Testis (tissue), 2 donors: ENCODE measurements at regions not wholly inside any gene's neighbourhood (a gene's known extent, or its start where the extent isn't known, plus 50 kb on each side); places are given as distances from the start of the nearest gene placed in this dataset.

Experiments used
- DNase-seq: peaks from one replicate; pipeline ENCODE4 v3.0.0-alpha.2; 2019
- H3K27ac ChIP-seq, 2 donors: fragments of 200-600 bp; sonication (generic); one replicate each; pipeline ENCODE4 v1.5.1; 2019
- H3K27me3 ChIP-seq: fragments of 200-600 bp; sonication (generic); one replicate; pipeline ENCODE4 v1.5.1; 2019
- H3K36me3 ChIP-seq: fragments of 200-600 bp; sonication (generic); one replicate; pipeline ENCODE4 v1.5.1; 2017; ENCODE audit warnings: low read depth; ENCODE audit errors: missing control alignments
- H3K4me1 ChIP-seq: fragments of 200-600 bp; sonication (generic); one replicate; pipeline ENCODE4 v1.5.1; 2019
- H3K4me3 ChIP-seq, 2 donors: fragments of 200-600 bp; sonication (generic); one replicate each; pipeline ENCODE4 v1.5.1; 2017 to 2019
- H3K9me3 ChIP-seq: fragments of 200-600 bp; sonication (generic); one replicate; pipeline ENCODE4 v1.5.1; 2017
- POLR2A ChIP-seq: fragments of 450-650 bp; IDR thresholded peaks from one replicate; pipeline ENCODE4 v1.6.1; 2017; ENCODE audit warnings: antibody characterized with exemption, mild to moderate bottlenecking, moderate library complexity
- WGBS, 2 donors: methylation state at CpG; one replicate each; pipeline ENCODE4 v1.1.5; 2018; 5-methylcytosine and 5-hydroxymethylcytosine counted together
- intact Hi-C: fragments of 100-400 bp; cut with DNase I; formaldehyde crosslinking; loops from one replicate; pipeline ENCODE4 v1.15.1; 2023; ENCODE audit warnings: low total_unique reads
- TF ChIP-seq, protein P1 (sequence below), 3 experiments: fragments of 450-650 bp in 2 of 3; fragments of 200-600 bp in 1 of 3; sonication (generic) in 1 of 3; IDR thresholded peaks; one replicate each; pipeline ENCODE4 v1.5.1; 2016 to 2019; ENCODE audit warnings: antibody characterized with exemption in 3 of 3, mild to moderate bottlenecking in 2 of 3, moderate library complexity in 1 of 3

DNA sequence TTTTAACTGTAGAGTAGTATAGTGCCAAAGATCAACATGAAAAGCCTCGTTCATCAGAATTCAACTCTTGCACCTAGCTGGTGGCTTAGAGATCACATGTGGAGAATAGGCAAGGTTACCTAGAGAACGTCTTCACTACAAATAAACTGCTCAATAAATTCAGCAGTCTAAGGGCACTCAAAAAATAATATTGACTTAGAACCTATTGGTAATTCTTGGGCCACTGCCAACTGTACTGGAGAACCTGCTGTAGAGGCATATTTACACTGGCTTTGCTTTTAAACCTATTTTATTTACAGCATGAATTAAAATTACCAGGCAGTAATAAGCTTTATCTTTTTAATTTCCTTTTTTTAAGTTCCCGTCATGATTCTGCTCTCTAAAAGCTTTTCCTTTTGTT, 343.7 kb downstream of the PDHA2 start:
- 84 to 89% methylated on average over 3 of the region's 3 CpGs for WGBS, 2 donors
- Histone ChIP-seq H3K9me3 (no peaks in the 10 kb centered on the region), H3K27me3 (no peaks in the 10 kb centered on the region), H3K4me3 (no peak overlapping the region), H3K4me1 (no peaks in the 10 kb centered on the region), H3K36me3 (no peaks in the 10 kb centered on the region), H3K27ac (no peak overlapping the region)
- TF ChIP-seq, protein P1, sequence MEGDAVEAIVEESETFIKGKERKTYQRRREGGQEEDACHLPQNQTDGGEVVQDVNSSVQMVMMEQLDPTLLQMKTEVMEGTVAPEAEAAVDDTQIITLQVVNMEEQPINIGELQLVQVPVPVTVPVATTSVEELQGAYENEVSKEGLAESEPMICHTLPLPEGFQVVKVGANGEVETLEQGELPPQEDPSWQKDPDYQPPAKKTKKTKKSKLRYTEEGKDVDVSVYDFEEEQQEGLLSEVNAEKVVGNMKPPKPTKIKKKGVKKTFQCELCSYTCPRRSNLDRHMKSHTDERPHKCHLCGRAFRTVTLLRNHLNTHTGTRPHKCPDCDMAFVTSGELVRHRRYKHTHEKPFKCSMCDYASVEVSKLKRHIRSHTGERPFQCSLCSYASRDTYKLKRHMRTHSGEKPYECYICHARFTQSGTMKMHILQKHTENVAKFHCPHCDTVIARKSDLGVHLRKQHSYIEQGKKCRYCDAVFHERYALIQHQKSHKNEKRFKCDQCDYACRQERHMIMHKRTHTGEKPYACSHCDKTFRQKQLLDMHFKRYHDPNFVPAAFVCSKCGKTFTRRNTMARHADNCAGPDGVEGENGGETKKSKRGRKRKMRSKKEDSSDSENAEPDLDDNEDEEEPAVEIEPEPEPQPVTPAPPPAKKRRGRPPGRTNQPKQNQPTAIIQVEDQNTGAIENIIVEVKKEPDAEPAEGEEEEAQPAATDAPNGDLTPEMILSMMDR (IDR thresholded peaks at IDR 0.05): no peak
- TF ChIP-seq POLR2A: no peak
- DNase-seq: no peak
- intact Hi-C loops: no loop called here

DNA sequence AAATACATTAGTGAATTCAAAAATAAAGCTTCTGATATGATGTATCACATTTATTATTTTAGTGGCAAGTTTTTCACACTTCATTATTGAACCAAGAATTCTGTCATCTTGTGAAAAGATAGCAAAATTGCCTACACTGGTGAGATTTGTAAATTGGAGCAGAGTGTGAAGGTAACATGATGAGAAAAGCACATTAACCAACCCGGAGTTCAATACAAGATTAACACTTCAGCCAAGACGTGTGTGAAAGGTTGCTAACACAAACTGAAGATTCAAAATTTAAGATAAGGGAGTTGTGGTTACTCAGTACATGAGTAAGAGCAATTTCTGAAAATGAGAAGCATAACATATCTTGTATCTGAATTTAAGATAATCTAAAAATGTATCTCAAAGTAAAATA, 346.7 kb downstream of the PDHA2 start:
- Histone ChIP-seq H3K27ac (no peak overlapping the region), H3K9me3 (no peaks in the 10 kb centered on the region), H3K4me3 (no peak overlapping the region), H3K36me3 (no peaks in the 10 kb centered on the region), H3K27me3 (no peaks in the 10 kb centered on the region), H3K4me1 (no peaks in the 10 kb centered on the region)
- no peak for DNase-seq
- intact Hi-C loops: no loop called here
- TF ChIP-seq, protein P1 (IDR thresholded peaks at IDR 0.05): no peak
- no peak for TF ChIP-seq POLR2A
- 73 to 75% methylated on average over 2 of the region's 2 CpGs for WGBS, 2 donors

DNA sequence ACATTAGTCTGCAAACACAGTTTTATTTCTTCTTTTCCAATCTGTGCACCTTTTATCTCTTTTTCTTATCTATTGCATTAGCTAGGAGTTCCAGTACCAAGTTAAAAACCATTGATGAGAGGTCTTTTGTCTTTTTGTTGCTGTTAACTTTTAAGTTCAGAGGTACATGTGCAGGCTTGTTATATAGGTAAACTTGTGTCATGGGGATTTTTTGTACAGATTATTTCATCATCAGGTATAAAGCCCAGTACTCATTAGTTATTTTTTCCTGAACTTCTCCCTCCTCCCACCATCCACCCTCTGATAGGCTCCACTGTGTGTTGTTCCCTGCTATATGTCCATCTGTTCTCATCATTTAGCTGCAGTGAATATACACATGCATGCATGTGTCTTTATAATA, 349.9 kb downstream of the PDHA2 start:
- no peak for TF ChIP-seq POLR2A
- TF ChIP-seq, protein P1 (IDR thresholded peaks at IDR 0.05): no peak
- DNase-seq: no peak
- H3K4me1 ChIP-seq: no peaks in the 10 kb centered on the region
- intact Hi-C loops: no loop called here
- no peaks in the 10 kb centered on the region for H3K9me3 ChIP-seq
- H3K27ac ChIP-seq: no peak overlapping the region
- no peaks in the 10 kb centered on the region for H3K36me3 ChIP-seq
- H3K27me3 ChIP-seq: no peaks in the 10 kb centered on the region
- no peak overlapping the region for H3K4me3 ChIP-seq

DNA sequence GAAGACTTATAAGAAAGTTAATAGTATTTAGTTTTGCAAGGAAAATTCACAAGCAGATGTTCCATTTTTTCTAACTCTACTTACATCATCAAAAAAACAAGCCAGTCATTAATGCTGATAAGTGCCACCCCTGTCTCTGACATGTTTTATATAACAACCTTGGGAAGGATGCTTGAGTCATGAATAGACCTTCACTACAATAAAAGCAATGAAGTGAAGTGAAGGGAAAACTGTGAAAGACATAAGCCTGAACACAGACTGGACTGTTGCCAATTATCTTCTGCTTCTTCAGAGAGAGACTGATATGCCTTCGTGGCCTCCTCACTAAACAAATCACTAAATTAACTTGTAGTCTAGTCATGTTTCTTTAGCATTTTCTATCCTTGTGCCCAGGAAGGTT, 353.2 kb downstream of the PDHA2 start:
- no peak for DNase-seq
- Histone ChIP-seq H3K4me3 (no peak overlapping the region), H3K4me1 (no peaks in the 10 kb centered on the region), H3K27me3 (no peaks in the 10 kb centered on the region), H3K9me3 (no peaks in the 10 kb centered on the region), H3K36me3 (no peaks in the 10 kb centered on the region), H3K27ac (no peak overlapping the region)
- TF ChIP-seq, protein P1 (IDR thresholded peaks at IDR 0.05): no peak
- no peak for TF ChIP-seq POLR2A
- intact Hi-C loops: no loop called here
- WGBS, 2 donors: 56 to 62% methylated on average over 1 of the region's 1 CpG

DNA sequence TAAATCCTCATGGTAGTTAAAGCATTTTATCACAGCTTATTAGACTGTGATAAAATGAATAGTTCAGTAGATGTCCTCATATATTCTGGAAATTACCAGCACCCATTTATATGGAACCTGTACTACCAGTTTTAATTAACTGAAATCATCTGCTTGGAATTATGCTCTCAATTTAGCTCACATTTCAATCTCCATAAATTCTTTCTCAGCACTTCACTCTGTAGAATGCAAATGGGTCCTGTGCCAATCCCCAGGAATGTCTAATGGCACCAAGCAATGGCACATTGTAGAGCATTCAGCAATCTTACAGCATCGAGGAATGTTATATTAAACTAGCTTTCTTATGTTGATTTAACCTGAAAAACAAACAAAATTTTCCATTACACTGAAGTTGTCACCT, 355.1 kb downstream of the PDHA2 start:
- no peak for DNase-seq
- no peaks in the 10 kb centered on the region for H3K36me3 ChIP-seq
- no peaks in the 10 kb centered on the region for H3K9me3 ChIP-seq
- no peaks in the 10 kb centered on the region for H3K27me3 ChIP-seq
- no peaks in the 10 kb centered on the region for H3K4me1 ChIP-seq
- TF ChIP-seq, protein P1 (IDR thresholded peaks at IDR 0.05): no peak
- TF ChIP-seq POLR2A: no peak
- 87 to 90% methylated on average over 1 of the region's 1 CpG for WGBS, 2 donors
- no peak overlapping the region for H3K4me3 ChIP-seq
- no peak overlapping the region for H3K27ac ChIP-seq
- intact Hi-C loops: no loop called here
